Stimulated activated naive CD8-positive, alpha-beta T cell treated with anti-CD3 and anti-CD28 coated beads, Interleukin-15, Interleukin-2, amounts not matched to agents 100 U/mL and 50 U/mL, for 24 hours (primary cell): ENCODE measurements at regions not wholly inside any gene's neighbourhood (a gene's known extent, or its start where the extent isn't known, plus 50 kb on each side); places are given as distances from the start of the nearest gene placed in this dataset.

Experiments used
- ATAC-seq: fragments of 150-1000 bp; cut with Tn5 transposase; one replicate; pipeline ENCODE4 v1.10.0; 2021
- DNase-seq: peaks from one replicate; pipeline ENCODE4 v3.0.0; 2021

- DNase-seq: no peak
- ATAC-seq: no peak
Measured at GRCh38 chr9:14031810-14032209, 282.1 kb downstream of the NFIB start.

- ATAC-seq (no peak), DNase-seq (no peak)
Measured at GRCh38 chr9:14031060-14031414, 282.9 kb downstream of the NFIB start.

- DNase-seq (no peak), ATAC-seq (no peak)
Measured at GRCh38 chr9:14030375-14031059, 283.4 kb downstream of the NFIB start.

- DNase-seq: no peak
- no peak for ATAC-seq
Measured at GRCh38 chr9:14029806-14030374, 284.1 kb downstream of the NFIB start.

GRCh38 chr9:14027116-14027800 is 286.7 kb downstream of the NFIB start:
- DNase-seq (no peak), ATAC-seq (no peak)

- DNase-seq: no peak
- no peak for ATAC-seq
Measured at GRCh38 chr9:14025741-14026140, 288.2 kb downstream of the NFIB start.

GRCh38 chr9:14023285-14023684 is 290.7 kb downstream of the NFIB start:
- DNase-seq (no peak), ATAC-seq (no peak)

GRCh38 chr9:14021871-14022525 is 291.9 kb downstream of the NFIB start:
- ATAC-seq (no peak), DNase-seq (no peak)

- no peak for ATAC-seq
- DNase-seq: no peak
Measured at GRCh38 chr9:14018081-14018480, 295.9 kb downstream of the NFIB start.

GRCh38 chr9:14014744-14015143 is 299.2 kb downstream of the NFIB start:
- no peak for ATAC-seq
- DNase-seq: no peak

GRCh38 chr9:14014218-14014617 is 299.7 kb downstream of the NFIB start:
- no peak for ATAC-seq
- DNase-seq: no peak

- DNase-seq (no peak), ATAC-seq (no peak)
Measured at GRCh38 chr9:14011799-14012560, 302.0 kb downstream of the NFIB start.

- DNase-seq: no peak
- ATAC-seq: no peak
Measured at GRCh38 chr9:14007190-14007769, 306.7 kb downstream of the NFIB start.

GRCh38 chr9:14006386-14007187 is 307.4 kb downstream of the NFIB start:
- DNase-seq: no peak
- ATAC-seq: no peak

GRCh38 chr9:14004110-14004509 is 309.8 kb downstream of the NFIB start:
- no peak for DNase-seq
- no peak for ATAC-seq

GRCh38 chr9:13994240-13994639 is 319.7 kb downstream of the NFIB start:
- DNase-seq (no peak), ATAC-seq (no peak)

GRCh38 chr9:13993632-13994185 is 320.2 kb downstream of the NFIB start:
- ATAC-seq (no peak), DNase-seq (no peak)

- no peak for ATAC-seq
- no peak for DNase-seq
Measured at GRCh38 chr9:13992138-13993088, 321.5 kb downstream of the NFIB start.

- no peak for ATAC-seq
- DNase-seq: no peak
Measured at GRCh38 chr9:13991395-13991794, 322.5 kb downstream of the NFIB start.

- ATAC-seq (no peak), DNase-seq (no peak)
Measured at GRCh38 chr9:13990994-13991393, 322.9 kb downstream of the NFIB start.
